ENCODE measurements at regions not wholly inside any gene's neighbourhood (a gene's known extent, or its start where the extent isn't known, plus 50 kb on each side); places are given as distances from the start of the nearest gene placed in this dataset.

GRCh38 chr4:129167640-129168260 is 71.8 kb downstream of the C4orf33 start:
- no peak for DNase-seq (ENCODE audit: low read depth in 2 of 2, low spot score in 1 of 2)

GRCh38 chr4:129172181-129172580 is 76.2 kb downstream of the C4orf33 start:
- DNase-seq (ENCODE audit: low read depth in 2 of 2, low spot score in 1 of 2), result no peak

DNA sequence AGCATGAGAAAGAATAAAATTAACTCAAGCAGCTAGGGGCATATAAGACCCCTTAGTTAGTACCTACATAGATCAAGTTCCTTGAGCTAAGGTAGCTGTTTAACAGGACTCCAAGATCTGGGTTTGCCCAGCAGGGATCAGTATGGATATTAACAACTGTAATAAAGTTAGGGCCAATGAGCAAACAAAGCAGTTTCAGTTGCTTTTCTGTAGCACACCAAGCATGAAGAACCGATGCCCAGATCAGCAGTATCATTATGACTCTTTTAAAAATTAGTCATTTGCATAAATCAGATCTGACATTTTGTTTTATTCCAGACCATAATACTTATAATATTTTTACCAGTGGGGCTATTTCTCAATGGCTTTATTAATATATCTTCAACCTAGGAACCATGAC is 80.9 kb downstream of the C4orf33 start:
- no peak for DNase-seq (ENCODE audit: low read depth in 2 of 2, low spot score in 1 of 2)

- DNase-seq (ENCODE audit: low read depth in 2 of 2, low spot score in 1 of 2), result no peak
These were observed 83.3 kb downstream of the C4orf33 start for GRCh38 chr4:129179276-129179675.

DNA sequence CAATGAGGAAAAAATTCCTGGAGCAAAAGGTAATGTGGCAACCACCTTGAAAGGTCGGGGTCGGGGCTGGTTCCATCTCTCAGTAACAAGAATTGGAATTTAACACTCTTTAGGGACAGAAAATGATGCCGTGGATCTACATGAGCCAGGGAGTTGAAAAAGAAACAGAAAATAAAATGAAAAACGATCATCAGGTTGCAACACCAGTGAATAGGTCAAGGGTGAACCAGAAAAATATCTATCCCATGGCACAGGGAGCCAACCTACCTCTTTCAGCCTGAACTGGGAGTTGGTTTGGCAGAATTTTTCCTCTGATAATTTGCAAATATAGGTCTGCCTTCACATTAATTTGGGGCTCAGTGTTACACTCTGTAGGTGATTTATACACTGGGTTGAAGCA is 93.7 kb downstream of the C4orf33 start:
- DNase-seq (ENCODE audit: low read depth in 2 of 2, low spot score in 1 of 2), result no peak

DNA sequence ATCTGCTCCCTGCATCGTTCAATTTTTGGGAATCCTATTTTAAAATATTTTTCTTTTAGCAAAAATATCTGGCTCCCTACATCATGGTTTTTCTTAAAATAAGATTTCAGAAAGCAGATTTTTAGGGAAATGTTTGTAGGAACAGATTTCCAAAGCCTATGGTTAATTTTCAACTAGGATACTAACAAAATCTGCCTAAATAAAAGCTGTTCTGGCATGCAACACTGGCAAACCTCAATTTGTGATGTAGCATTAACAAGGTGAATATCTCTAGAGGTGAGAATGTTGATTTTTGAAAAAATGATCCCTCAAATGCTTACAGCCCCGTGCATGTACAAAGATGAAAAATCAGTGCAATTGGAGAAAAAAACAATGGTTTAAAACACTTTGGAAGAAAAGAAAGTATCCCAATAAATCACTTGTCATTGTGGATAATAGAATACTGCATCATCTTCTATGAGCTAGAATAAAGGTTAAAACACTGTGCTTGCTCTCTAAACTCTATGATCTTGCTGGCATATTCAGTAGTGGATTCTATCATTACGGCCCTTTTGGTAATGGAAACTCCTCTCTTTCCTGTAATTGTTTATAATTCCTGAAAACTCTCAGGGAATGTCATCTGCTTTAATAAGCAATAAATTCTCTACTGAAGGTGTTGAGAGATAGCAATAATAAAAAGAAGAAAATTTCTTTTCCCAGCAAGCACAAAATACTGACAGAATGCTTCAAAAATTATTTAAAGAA is 97.6 kb downstream of the C4orf33 start:
- DNase-seq (ENCODE audit: low read depth in 2 of 2, low spot score in 1 of 2), result no peak

DNA sequence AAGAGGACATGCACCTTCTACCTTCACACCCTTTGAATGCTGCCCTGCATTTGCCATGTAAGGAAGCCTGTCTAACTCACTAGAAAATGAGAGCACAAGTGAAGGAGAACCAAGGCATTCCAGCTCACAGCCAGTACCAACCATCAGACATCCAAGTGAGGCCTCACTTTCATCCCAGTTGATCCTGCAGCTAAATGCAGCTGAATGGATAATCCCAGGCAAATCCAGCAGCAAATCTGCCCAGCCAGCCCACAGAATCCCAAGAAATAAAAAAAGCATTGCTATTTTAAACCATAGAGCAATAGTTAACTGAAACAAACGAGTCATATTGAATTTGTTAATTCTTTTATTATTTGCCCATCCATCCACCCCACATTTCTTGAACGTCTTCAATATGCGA is 112.5 kb downstream of the C4orf33 start:
- DNase-seq (ENCODE audit: low read depth in 2 of 2, low spot score in 1 of 2), result no peak

DNA sequence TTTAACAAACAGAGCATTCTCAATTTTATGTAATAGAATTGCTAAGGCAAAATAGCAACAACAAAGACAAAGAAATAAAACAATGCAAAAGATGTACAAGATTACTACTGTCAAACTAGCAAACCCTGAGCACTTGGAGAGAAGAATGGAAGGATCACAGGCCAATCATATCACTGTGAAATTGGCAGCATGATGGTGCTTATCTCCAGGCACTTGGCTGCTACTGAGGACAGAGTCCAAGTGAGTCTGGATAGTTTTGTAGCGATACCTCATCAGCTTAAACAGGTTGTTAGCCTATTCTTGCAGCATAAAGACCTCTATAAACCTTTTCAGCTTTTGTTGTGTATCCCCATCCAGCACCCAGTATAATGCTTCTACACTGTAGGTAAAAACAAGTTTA is 117.7 kb downstream of the C4orf33 start:
- no peak for DNase-seq (ENCODE audit: low read depth in 2 of 2, low spot score in 1 of 2)

DNA sequence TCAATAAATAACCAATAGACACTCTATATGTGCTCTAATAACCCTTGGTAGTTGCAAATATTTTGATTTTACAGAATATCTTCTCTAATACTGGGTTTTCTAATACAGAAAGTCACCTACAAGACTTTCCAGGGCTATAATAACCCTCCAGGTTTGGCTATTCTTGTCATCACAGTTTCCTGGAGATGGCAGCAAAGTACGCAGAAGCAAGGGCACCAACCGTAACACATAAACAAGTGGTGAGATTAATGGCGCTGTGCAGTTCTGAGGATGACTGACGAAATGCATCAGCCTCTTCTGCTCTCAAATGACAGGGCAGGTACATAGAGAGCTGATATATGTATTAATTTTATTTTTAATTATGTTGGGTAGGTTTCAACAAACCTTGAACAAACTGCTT is 122.4 kb downstream of the C4orf33 start:
- DNase-seq (ENCODE audit: low read depth in 2 of 2, low spot score in 1 of 2), result no peak

- DNase-seq (ENCODE audit: low read depth in 2 of 2, low spot score in 1 of 2), result no peak
These were observed 122.9 kb downstream of the C4orf33 start for GRCh38 chr4:129218897-129219296.

GRCh38 chr4:129220254-129220653 is 124.3 kb downstream of the C4orf33 start:
- no peak for DNase-seq (ENCODE audit: low read depth in 2 of 2, low spot score in 1 of 2)

DNA sequence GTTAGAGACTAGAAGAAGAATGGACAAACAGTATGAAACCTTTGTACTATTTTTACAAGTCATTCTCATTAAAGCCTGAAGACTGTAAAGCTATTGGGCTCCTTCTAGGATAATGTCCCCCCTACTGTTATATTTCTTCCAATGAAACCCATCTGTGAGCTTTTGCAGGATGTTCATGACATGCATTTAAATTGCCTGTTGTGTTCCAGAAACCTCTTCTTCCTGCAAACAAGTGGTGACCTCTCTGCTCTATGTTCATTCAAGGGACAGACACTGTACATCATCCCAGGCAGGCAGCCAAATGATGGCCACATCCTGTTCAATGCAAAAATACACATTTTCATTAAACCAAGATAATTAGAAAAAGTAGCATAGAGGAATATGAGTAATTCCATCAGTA is 128.0 kb downstream of the C4orf33 start:
- no peak for DNase-seq (ENCODE audit: low read depth in 2 of 2, low spot score in 1 of 2)

GRCh38 chr4:129230846-129231245 is 134.9 kb downstream of the C4orf33 start:
- DNase-seq (ENCODE audit: low read depth in 2 of 2, low spot score in 1 of 2), result no peak

DNA sequence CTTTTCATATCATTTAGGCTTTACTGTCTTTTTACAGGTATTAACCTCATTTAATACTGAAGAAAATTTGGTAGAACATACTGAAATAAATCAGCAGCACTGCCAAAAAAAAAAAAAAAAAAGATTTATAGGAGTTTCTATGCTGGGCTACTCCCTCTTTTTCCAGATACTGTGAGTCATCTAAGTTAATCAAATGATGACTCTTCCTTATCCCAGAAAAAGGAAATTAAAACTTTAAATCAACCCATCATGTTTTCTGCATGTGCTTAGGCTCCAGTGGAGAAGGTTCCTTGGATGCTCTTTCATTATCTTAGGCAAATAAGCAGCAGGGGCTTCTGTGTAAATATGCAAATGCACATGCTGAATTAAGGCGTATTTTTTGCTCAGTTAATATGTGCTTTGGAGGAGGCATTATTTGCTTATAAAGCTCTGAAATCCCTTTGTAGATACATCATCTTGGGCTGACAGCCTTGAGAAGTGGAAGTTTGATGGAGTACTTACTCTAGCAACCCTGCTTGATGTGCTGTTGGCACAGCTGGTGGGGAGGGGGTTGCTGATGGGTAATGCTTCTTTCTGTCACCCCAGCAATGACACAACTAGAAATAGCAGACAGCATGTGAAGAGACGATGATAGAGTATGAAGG is 136.1 kb downstream of the C4orf33 start:
- DNase-seq (ENCODE audit: low read depth in 2 of 2, low spot score in 1 of 2), result no peak

GRCh38 chr4:129232589-129233337 is 136.8 kb downstream of the C4orf33 start:
- no peak for DNase-seq (ENCODE audit: low read depth in 2 of 2, low spot score in 1 of 2)

GRCh38 chr4:129233691-129234090 is 137.7 kb downstream of the C4orf33 start:
- no peak for DNase-seq (ENCODE audit: low read depth in 2 of 2, low spot score in 1 of 2)

DNA sequence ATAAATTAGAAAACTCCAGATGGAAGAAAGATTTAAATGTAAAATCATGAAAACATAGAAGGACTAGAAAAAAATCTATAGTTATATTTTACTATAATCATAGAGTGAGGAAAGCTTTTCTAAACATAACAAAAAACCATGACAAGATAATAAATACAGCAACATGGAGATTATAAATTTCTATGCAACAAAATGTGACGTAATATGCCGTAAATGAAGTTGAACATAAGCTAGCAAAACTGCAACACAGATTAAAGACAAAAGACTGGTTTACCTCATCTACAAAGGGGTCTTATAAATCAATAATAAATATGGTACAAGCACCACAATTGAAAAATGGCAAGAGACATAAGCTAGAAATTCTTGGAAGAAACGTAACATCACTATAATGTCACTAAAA is 140.4 kb downstream of the C4orf33 start:
- no peak for DNase-seq (ENCODE audit: low read depth in 2 of 2, low spot score in 1 of 2)

DNA sequence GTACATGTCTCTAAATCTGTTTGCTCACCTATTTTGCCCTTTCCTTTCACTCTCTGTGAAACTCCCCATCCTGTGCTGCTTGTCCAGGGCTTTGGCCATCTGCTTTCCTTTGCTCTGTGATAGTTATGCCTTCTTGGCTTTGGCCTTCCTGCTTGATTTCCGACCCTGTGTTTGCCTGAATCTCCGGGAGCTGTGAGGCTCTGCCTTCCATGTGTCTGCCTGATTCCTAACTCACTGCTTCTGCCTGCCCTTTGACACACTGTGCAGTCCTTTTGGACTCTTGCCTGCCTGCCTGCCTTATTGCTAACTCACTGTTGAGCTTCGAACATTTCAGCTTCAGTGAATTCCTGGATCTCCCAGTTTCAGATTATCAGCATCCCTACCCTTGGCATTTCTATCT is 143.1 kb downstream of the C4orf33 start:
- no peak for DNase-seq (ENCODE audit: low read depth in 2 of 2, low spot score in 1 of 2)

GRCh38 chr4:129240816-129241215 is 144.9 kb downstream of the C4orf33 start:
- no peak for DNase-seq (ENCODE audit: low read depth in 2 of 2, low spot score in 1 of 2)

GRCh38 chr4:129246145-129246544 is 150.2 kb downstream of the C4orf33 start:
- no peak for DNase-seq (ENCODE audit: low read depth in 2 of 2, low spot score in 1 of 2)

GRCh38 chr4:129246910-129247461 is 151.0 kb downstream of the C4orf33 start:
- DNase-seq (ENCODE audit: low read depth in 2 of 2, low spot score in 1 of 2), result no peak

Data from stimulated activated CD8-positive, alpha-beta memory T cell treated with anti-CD3 and anti-CD28 coated beads, Interleukin-4, amount 100 ng/mL, for 1 hour (primary cell).